ENCODE measurements at regions not wholly inside any gene's neighbourhood (a gene's known extent, or its start where the extent isn't known, plus 50 kb on each side); places are given as distances from the start of the nearest gene placed in this dataset.

- TF ChIP-seq TAF1 (IDR thresholded peaks at IDR 0.05; ENCODE audit: borderline replicate concordance, insufficient read depth, low read length): no peak
- TF ChIP-seq REST (IDR thresholded peaks at IDR 0.05; ENCODE audit: insufficient read depth in 1 of 2, low read depth in 2 of 2, low read length in 2 of 2): no peak
- no peak for TF ChIP-seq POLR2AphosphoS5 (IDR thresholded peaks at IDR 0.05; ENCODE audit: low read depth, low read length)
- TF ChIP-seq SIN3A (IDR thresholded peaks at IDR 0.05; ENCODE audit: borderline replicate concordance, insufficient read depth, low read length): no peak
- TF ChIP-seq FOXP2 (optimal IDR thresholded peaks at IDR 0.05; ENCODE audit: borderline replicate concordance, extremely low read depth, extremely low read length, insufficient read depth): no peak
Measured at GRCh38 chr9:22214021-22214420, 204.9 kb upstream of the CDKN2B start.

- TF ChIP-seq REST (IDR thresholded peaks at IDR 0.05; ENCODE audit: insufficient read depth in 1 of 2, low read depth in 2 of 2, low read length in 2 of 2) (no peak), SIN3A (IDR thresholded peaks at IDR 0.05; ENCODE audit: borderline replicate concordance, insufficient read depth, low read length) (no peak)
Measured at GRCh38 chr9:22214497-22215031, 205.5 kb upstream of the CDKN2B start.

- TF ChIP-seq REST (IDR thresholded peaks at IDR 0.05; ENCODE audit: insufficient read depth in 1 of 2, low read depth in 2 of 2, low read length in 2 of 2) (no peak), FOXP2 (optimal IDR thresholded peaks at IDR 0.05; ENCODE audit: borderline replicate concordance, extremely low read depth, extremely low read length, insufficient read depth) (no peak), TAF1 (IDR thresholded peaks at IDR 0.05; ENCODE audit: borderline replicate concordance, insufficient read depth, low read length) (no peak), POLR2AphosphoS5 (IDR thresholded peaks at IDR 0.05; ENCODE audit: low read depth, low read length) (no peak), SIN3A (IDR thresholded peaks at IDR 0.05; ENCODE audit: borderline replicate concordance, insufficient read depth, low read length) (no peak)
Measured at GRCh38 chr9:22215521-22215920, 206.4 kb upstream of the CDKN2B start.

GRCh38 chr9:22216730-22217172 is 207.6 kb upstream of the CDKN2B start:
- no peak for TF ChIP-seq REST (IDR thresholded peaks at IDR 0.05; ENCODE audit: insufficient read depth in 1 of 2, low read depth in 2 of 2, low read length in 2 of 2)
- TF ChIP-seq SIN3A (IDR thresholded peaks at IDR 0.05; ENCODE audit: borderline replicate concordance, insufficient read depth, low read length): no peak
- TF ChIP-seq TAF1 (IDR thresholded peaks at IDR 0.05; ENCODE audit: borderline replicate concordance, insufficient read depth, low read length): no peak
- no peak for TF ChIP-seq POLR2AphosphoS5 (IDR thresholded peaks at IDR 0.05; ENCODE audit: low read depth, low read length)

- no peak for TF ChIP-seq SIN3A (IDR thresholded peaks at IDR 0.05; ENCODE audit: borderline replicate concordance, insufficient read depth, low read length)
- TF ChIP-seq FOXP2 (optimal IDR thresholded peaks at IDR 0.05; ENCODE audit: borderline replicate concordance, extremely low read depth, extremely low read length, insufficient read depth): no peak
- TF ChIP-seq TAF1 (IDR thresholded peaks at IDR 0.05; ENCODE audit: borderline replicate concordance, insufficient read depth, low read length): no peak
- TF ChIP-seq POLR2AphosphoS5 (IDR thresholded peaks at IDR 0.05; ENCODE audit: low read depth, low read length): no peak
- no peak for TF ChIP-seq REST (IDR thresholded peaks at IDR 0.05; ENCODE audit: insufficient read depth in 1 of 2, low read depth in 2 of 2, low read length in 2 of 2)
Measured at GRCh38 chr9:22217254-22217653, 208.1 kb upstream of the CDKN2B start.

Measured in PFSK-1 (cell line).